ENCODE measurements at regions not wholly inside any gene's neighbourhood (a gene's known extent, or its start where the extent isn't known, plus 50 kb on each side); places are given as distances from the start of the nearest gene placed in this dataset.

GRCh38 chr21:18940791-18941190, 537.2 kb upstream of the TMPRSS15 start:
- Histone ChIP-seq H3K27me3 (ENCODE audit: insufficient read depth, low read length, poor library complexity) (no peaks in the 10 kb centered on the region), H3K9ac (ENCODE audit: low read depth, low read length) (no peak overlapping the region)
- ATAC-seq (ENCODE audit: insufficient read depth, low read depth) = no peak

DNA sequence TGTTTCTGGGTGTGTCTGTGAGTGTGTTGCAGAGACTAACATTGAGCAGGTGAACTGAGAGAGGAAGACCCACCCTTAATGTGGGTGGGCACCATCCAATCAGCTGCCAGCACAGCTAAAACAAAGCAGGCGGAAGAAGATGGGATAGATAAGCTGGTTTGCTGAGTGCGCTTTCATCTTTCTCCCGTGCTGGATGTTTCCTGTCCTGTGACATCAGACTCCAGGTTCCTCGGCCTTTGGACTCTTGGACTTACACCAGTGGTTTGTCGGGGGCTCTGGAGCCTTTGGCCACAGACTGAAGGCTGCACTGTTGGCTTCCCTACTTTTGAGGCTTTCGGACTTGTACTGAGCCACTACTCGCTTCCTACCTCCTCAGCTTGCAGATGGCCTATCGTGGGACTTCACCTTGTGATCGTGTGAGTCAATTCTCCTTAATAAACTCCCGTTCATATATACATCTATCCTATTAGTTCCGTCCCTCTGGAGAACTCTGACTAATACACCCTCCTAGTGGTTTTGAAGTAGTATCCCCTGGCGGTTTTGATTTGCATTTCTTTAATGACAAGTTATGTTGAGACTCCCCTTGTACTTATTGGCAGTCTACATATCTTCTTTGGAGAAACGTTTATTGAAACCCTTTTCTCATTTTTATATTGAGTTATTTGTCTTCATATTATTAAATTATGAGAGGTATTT, 546.6 kb upstream of the TMPRSS15 start:
- Histone ChIP-seq H3K79me2 (ENCODE audit: insufficient read depth, low read length) (no peaks in the 10 kb centered on the region), H4K20me1 (ENCODE audit: insufficient read depth, low read length) (no peaks in the 10 kb centered on the region), H3K27ac (ENCODE audit: low read length) (no peak overlapping the region), H2AFZ (ENCODE audit: low read depth, low read length) (no peak overlapping the region), H3K9ac (ENCODE audit: low read depth, low read length) (no peak overlapping the region), H3K4me1 (ENCODE audit: insufficient read depth, low read length) (no peaks in the 10 kb centered on the region), H3K9me3 (ENCODE audit: insufficient read depth, low read length, severe bottlenecking) (no peaks in the 10 kb centered on the region), H3K4me2 (ENCODE audit: insufficient read depth, low read length) (no peak overlapping the region), H3K27me3 (ENCODE audit: insufficient read depth, low read length, poor library complexity) (no peaks in the 10 kb centered on the region), H3K4me3 (ENCODE audit: low read depth in 1 of 2, low read length in 2 of 2) (no peak overlapping the region), H3K36me3 (ENCODE audit: insufficient read depth, low read length) (no peaks in the 10 kb centered on the region)
- ATAC-seq (ENCODE audit: insufficient read depth, low read depth) (no peak), DNase-seq (no peak)
- TF ChIP-seq EZH2 (IDR thresholded peaks at IDR 0.05; ENCODE audit: borderline replicate concordance, low read depth, low read length, severe bottlenecking) = no peak
- TF ChIP-seq, protein P1, sequence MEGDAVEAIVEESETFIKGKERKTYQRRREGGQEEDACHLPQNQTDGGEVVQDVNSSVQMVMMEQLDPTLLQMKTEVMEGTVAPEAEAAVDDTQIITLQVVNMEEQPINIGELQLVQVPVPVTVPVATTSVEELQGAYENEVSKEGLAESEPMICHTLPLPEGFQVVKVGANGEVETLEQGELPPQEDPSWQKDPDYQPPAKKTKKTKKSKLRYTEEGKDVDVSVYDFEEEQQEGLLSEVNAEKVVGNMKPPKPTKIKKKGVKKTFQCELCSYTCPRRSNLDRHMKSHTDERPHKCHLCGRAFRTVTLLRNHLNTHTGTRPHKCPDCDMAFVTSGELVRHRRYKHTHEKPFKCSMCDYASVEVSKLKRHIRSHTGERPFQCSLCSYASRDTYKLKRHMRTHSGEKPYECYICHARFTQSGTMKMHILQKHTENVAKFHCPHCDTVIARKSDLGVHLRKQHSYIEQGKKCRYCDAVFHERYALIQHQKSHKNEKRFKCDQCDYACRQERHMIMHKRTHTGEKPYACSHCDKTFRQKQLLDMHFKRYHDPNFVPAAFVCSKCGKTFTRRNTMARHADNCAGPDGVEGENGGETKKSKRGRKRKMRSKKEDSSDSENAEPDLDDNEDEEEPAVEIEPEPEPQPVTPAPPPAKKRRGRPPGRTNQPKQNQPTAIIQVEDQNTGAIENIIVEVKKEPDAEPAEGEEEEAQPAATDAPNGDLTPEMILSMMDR (IDR thresholded peaks at IDR 0.05; ENCODE audit: borderline replicate concordance, extremely low read depth, low read length, poor library complexity, severe bottlenecking) = no peak

More at GRCh38 chr21:18940791-18941190, 537.2 kb upstream of the TMPRSS15 start:
- Histone ChIP-seq H2AFZ (ENCODE audit: low read depth, low read length) (no peak overlapping the region), H3K79me2 (ENCODE audit: insufficient read depth, low read length) (no peaks in the 10 kb centered on the region), H3K4me3 (ENCODE audit: low read depth in 1 of 2, low read length in 2 of 2) (no peak overlapping the region), H3K27ac (ENCODE audit: low read length) (no peak overlapping the region), H3K4me1 (ENCODE audit: insufficient read depth, low read length) (no peaks in the 10 kb centered on the region), H3K9me3 (ENCODE audit: insufficient read depth, low read length, severe bottlenecking) (no peaks in the 10 kb centered on the region), H4K20me1 (ENCODE audit: insufficient read depth, low read length) (no peaks in the 10 kb centered on the region), H3K36me3 (ENCODE audit: insufficient read depth, low read length) (no peaks in the 10 kb centered on the region), H3K4me2 (ENCODE audit: insufficient read depth, low read length) (no peak overlapping the region)
- DNase-seq = no peak
- TF ChIP-seq, protein P1 (IDR thresholded peaks at IDR 0.05; ENCODE audit: borderline replicate concordance, extremely low read depth, low read length, poor library complexity, severe bottlenecking) = no peak

GRCh38 chr21:18951271-18952038, 547.9 kb upstream of the TMPRSS15 start:
- no peaks in the 10 kb centered on the region for H4K20me1 ChIP-seq (ENCODE audit: insufficient read depth, low read length)
- H2AFZ ChIP-seq (ENCODE audit: low read depth, low read length) = no peak overlapping the region
- no peak overlapping the region for H3K4me2 ChIP-seq (ENCODE audit: insufficient read depth, low read length)
- no peaks in the 10 kb centered on the region for H3K27me3 ChIP-seq (ENCODE audit: insufficient read depth, low read length, poor library complexity)
- no peak overlapping the region for H3K9ac ChIP-seq (ENCODE audit: low read depth, low read length)
- DNase-seq (peak; percentile 9), ATAC-seq (ENCODE audit: insufficient read depth, low read depth) (peak; percentile 42; the same call in 1 of the 3 replicates)
- no peaks in the 10 kb centered on the region for H3K79me2 ChIP-seq (ENCODE audit: insufficient read depth, low read length)
- no peaks in the 10 kb centered on the region for H3K4me1 ChIP-seq (ENCODE audit: insufficient read depth, low read length)
- H3K36me3 ChIP-seq (ENCODE audit: insufficient read depth, low read length) = no peaks in the 10 kb centered on the region
- no peak for TF ChIP-seq EZH2 (IDR thresholded peaks at IDR 0.05; ENCODE audit: borderline replicate concordance, low read depth, low read length, severe bottlenecking)
- TF ChIP-seq, protein P1 (IDR thresholded peaks at IDR 0.05; ENCODE audit: borderline replicate concordance, extremely low read depth, low read length, poor library complexity, severe bottlenecking) = peak; percentile 64
- no peak overlapping the region for H3K27ac ChIP-seq (ENCODE audit: low read length)
- H3K4me3 ChIP-seq (ENCODE audit: low read depth in 1 of 2, low read length in 2 of 2) = no peak overlapping the region
- no peaks in the 10 kb centered on the region for H3K9me3 ChIP-seq (ENCODE audit: insufficient read depth, low read length, severe bottlenecking)

Measured in DND-41 (cell line).